Natural killer cell (primary cell): ENCODE measurements at regions not wholly inside any gene's neighbourhood (a gene's known extent, or its start where the extent isn't known, plus 50 kb on each side); places are given as distances from the start of the nearest gene placed in this dataset.

Source experiments
- ATAC-seq, 3 donors: fragments of 150-1000 bp in 2 of 3; fragments of 200-7000 bp in 1 of 3; cut with Tn5 transposase; 1 replicate in 1 of 3; 2 replicates in 2 of 3; pipeline ENCODE4 v1.10.0; 2021; ENCODE audit warnings: mild to moderate bottlenecking in 2 of 3, moderate library complexity in 2 of 3
- DNase-seq, 2 donors: peaks; one replicate each; pipeline versions ENCODE4 v3.0.0 to v3.0.0-alpha.2; 2013 to 2021; ENCODE audit warnings: mixed read lengths in 1 of 2
- H3K27ac ChIP-seq: one replicate; pipeline ENCODE4 v1.5.1; 2013; ENCODE audit warnings: mild to moderate bottlenecking, low read length
- H3K27me3 ChIP-seq: one replicate; pipeline ENCODE4 v1.6.1; 2013; ENCODE audit warnings: low read length; ENCODE audit not compliant: control insufficient read depth, insufficient read depth
- H3K36me3 ChIP-seq: one replicate; pipeline ENCODE4 v1.6.1; 2013; ENCODE audit warnings: low read length; ENCODE audit not compliant: control insufficient read depth, insufficient read depth
- H3K4me1 ChIP-seq: one replicate; pipeline ENCODE4 v1.6.1; 2013; ENCODE audit warnings: low read length; ENCODE audit not compliant: control insufficient read depth, insufficient read depth
- H3K4me3 ChIP-seq: one replicate; pipeline ENCODE4 v1.5.1; 2013; ENCODE audit warnings: low read length
- H3K9me3 ChIP-seq: one replicate; pipeline ENCODE4 v1.6.1; 2013; ENCODE audit warnings: low read length; ENCODE audit not compliant: control insufficient read depth, insufficient read depth
- H3K27ac Mint-ChIP-seq, 2 donors: one replicate each; pipeline ENCODE4 v1.8.0; 2022; ENCODE audit warnings: mild to moderate bottlenecking in 2 of 2, mixed read lengths in 2 of 2, moderate library complexity in 1 of 2
- H3K27me3 Mint-ChIP-seq, 2 donors: one replicate each; pipeline ENCODE4 v1.8.0; 2022; ENCODE audit warnings: low read depth in 2 of 2, mixed read lengths in 2 of 2
- H3K36me3 Mint-ChIP-seq: one replicate; pipeline ENCODE4 v1.8.0; 2022; ENCODE audit warnings: mixed read lengths
- H3K4me1 Mint-ChIP-seq, 2 donors: one replicate each; pipeline ENCODE4 v1.8.0; 2022; ENCODE audit warnings: mixed read lengths in 2 of 2
- H3K4me3 Mint-ChIP-seq: one replicate; pipeline ENCODE4 v1.8.0; 2022; ENCODE audit warnings: mild to moderate bottlenecking, moderate library complexity, mixed read lengths
- H3K9me3 Mint-ChIP-seq, 2 donors: one replicate each; pipeline ENCODE4 v1.8.0; 2022; ENCODE audit warnings: mixed read lengths in 2 of 2
- WGBS: methylation state at CpG from one replicate; pipeline ENCODE4 v1.1.7; 2013; ENCODE audit warnings: missing lambda C conversion rate; ENCODE audit not compliant: insufficient coverage; 5-methylcytosine and 5-hydroxymethylcytosine counted together
- intact Hi-C: fragments of 100-400 bp; cut with micrococcal nuclease; formaldehyde crosslinking; loops from one replicate; pipeline ENCODE4 v1.14.2; 2022
- TF ChIP-seq, protein P1 (sequence below): fragments of 200-600 bp; IDR thresholded peaks from one replicate; pipeline ENCODE4 v1.8.0; 2022; ENCODE audit warnings: antibody characterized with exemption

DNA sequence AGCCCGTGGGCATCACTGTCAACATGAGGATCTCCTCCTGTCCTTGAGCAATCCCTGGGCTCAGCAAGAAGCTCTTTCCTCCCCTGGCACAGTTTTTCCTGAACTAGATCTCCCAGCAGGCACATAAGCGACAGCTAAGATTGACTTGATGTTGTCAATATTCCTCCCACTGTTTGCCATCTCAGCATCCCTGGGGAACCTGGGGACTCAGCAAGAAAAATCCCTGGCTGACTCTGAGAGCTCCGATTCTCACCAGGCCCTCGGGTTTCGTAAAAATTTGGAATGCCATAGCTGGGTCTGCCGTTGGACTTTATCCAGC is 687.2 kb downstream of the MATN1 start:
- Histone ChIP-seq H3K36me3 (no peaks in the 10 kb centered on the region), H3K4me1 (peaks cover 8% of the 10 kb centered on the region), H3K27me3 (no peaks in the 10 kb centered on the region), H3K9me3 (no peaks in the 10 kb centered on the region), H3K4me3 (no peak overlapping the region), H3K27ac (no peak overlapping the region)
- Mint-ChIP-seq H3K36me3 (no peaks in the 10 kb centered on the region), H3K4me3 (no peak overlapping the region), H3K9me3 (peaks cover 2% of the 10 kb centered on the region in 2 donors), H3K27ac (no peak overlapping the region), H3K27me3 (peaks cover 7 to 15% of the 10 kb centered on the region in 2 donors), H3K4me1 (peaks cover 4 to 6% of the 10 kb centered on the region in 2 donors)
- no peak for DNase-seq
- ATAC-seq = no peak
- intact Hi-C loops = no loop called here
- WGBS = 84% methylated on average over 6 of the region's 6 CpGs
- TF ChIP-seq, protein P1, sequence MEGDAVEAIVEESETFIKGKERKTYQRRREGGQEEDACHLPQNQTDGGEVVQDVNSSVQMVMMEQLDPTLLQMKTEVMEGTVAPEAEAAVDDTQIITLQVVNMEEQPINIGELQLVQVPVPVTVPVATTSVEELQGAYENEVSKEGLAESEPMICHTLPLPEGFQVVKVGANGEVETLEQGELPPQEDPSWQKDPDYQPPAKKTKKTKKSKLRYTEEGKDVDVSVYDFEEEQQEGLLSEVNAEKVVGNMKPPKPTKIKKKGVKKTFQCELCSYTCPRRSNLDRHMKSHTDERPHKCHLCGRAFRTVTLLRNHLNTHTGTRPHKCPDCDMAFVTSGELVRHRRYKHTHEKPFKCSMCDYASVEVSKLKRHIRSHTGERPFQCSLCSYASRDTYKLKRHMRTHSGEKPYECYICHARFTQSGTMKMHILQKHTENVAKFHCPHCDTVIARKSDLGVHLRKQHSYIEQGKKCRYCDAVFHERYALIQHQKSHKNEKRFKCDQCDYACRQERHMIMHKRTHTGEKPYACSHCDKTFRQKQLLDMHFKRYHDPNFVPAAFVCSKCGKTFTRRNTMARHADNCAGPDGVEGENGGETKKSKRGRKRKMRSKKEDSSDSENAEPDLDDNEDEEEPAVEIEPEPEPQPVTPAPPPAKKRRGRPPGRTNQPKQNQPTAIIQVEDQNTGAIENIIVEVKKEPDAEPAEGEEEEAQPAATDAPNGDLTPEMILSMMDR = no peak

DNA sequence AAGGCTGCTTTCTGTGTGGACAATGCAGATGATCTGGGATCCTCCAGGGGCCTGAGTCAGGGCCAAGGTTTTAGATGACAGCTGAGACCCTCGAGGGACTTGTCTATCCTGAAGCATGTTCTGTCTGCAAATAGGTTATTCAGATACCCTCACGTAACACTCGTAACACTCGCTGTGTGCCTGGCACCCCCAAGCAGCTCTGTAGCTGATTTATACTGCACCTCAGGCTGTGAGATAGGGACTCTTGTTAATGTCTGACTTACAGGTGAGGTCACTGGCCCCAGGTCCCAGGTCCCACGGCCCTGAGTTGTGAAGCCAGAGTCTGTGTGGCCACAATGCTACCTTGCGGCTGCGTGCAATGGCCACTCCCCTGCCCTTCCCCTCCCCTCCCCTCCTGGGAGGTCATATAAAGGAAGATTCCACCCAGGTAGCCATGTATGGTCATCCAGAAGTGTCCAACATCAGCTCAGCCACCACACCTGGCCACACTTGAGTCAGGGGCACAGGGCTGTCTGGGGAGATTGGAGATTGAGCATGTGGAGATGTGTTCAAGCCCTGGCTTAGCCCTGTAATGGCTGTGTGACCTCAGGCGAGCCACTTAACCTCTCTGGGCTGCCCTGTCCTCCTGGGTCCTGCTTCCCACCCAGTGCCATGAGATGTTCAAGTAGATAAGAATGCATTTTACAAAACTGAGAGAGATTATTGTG is 687.7 kb downstream of the MATN1 start:
- Histone ChIP-seq H3K9me3 (no peaks in the 10 kb centered on the region), H3K36me3 (no peaks in the 10 kb centered on the region), H3K27ac (no peak overlapping the region), H3K27me3 (no peaks in the 10 kb centered on the region), H3K4me1 (peaks cover 3% of the 10 kb centered on the region), H3K4me3 (no peak overlapping the region)
- H3K36me3 Mint-ChIP-seq = no peaks in the 10 kb centered on the region
- peaks cover 9 to 19% of the 10 kb centered on the region in 2 donors for H3K27me3 Mint-ChIP-seq
- peaks cover 2% of the 10 kb centered on the region in 2 donors for H3K9me3 Mint-ChIP-seq
- H3K4me1 Mint-ChIP-seq = peaks cover 0 to under 1% of the 10 kb centered on the region in 2 donors
- no peak overlapping the region for H3K27ac Mint-ChIP-seq
- TF ChIP-seq, protein P1 = no peak
- no peak overlapping the region for H3K4me3 Mint-ChIP-seq
- WGBS = 75% methylated on average over 8 of the region's 8 CpGs
- DNase-seq = no peak
- intact Hi-C loops = no loop called here
- ATAC-seq = no peak

DNA sequence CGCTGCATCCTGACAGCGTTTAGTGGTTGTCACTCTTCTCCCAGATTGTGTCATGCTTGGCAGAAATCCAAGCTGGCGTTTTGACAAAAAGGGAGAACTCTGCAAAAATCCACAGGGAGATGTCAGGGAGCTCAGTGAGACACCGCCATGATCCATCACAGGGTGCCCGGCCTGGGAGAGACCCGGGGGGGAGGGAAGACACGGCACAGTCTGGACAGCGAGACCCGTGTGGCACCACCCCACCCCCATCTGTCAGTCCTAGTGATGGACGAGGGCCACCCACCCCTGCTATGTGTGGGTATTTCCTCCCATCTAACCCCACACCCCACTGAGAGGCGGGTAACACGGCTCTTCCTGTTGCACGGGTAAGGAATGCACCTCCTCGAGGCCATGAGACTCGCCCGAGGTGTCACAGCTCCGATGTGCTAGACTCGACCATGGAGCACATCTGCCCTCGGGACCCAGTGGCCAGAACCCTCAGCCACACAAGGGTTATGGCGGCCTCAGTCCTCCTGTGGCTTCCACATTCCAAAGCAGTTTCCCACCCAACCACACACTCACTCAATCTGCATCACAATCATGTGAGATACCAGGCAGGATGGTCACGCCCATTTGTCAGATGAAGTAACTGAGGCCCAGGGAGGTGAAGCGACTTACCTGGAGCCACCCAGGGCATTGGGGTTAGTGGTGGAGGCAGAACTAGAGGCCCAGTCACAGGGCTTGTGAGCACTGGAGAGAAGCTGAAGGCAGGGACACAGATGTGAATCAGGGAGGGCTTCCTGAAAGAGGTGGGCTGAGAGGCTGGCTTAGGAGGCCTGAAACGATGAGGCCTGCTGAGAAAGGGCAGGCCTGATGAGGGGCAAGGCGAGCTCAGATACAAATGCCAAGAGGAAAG is 688.5 kb downstream of the MATN1 start:
- TF ChIP-seq, protein P1 = no peak
- intact Hi-C loops = no loop called here
- H3K27ac ChIP-seq = no peak overlapping the region
- peaks cover 17 to 24% of the 10 kb centered on the region in 2 donors for H3K27me3 Mint-ChIP-seq
- H3K9me3 Mint-ChIP-seq = peaks cover 2% of the 10 kb centered on the region in 2 donors
- H3K4me1 Mint-ChIP-seq = no peaks in the 10 kb centered on the region
- H3K9me3 ChIP-seq = no peaks in the 10 kb centered on the region
- DNase-seq (no peak), ATAC-seq (no peak)
- 58% methylated on average over 23 of the region's 24 CpGs for WGBS
- H3K4me3 ChIP-seq = no peak overlapping the region
- H3K36me3 Mint-ChIP-seq = no peaks in the 10 kb centered on the region
- H3K27me3 ChIP-seq = no peaks in the 10 kb centered on the region
- no peak overlapping the region for H3K4me3 Mint-ChIP-seq
- H3K4me1 ChIP-seq = no peaks in the 10 kb centered on the region
- no peaks in the 10 kb centered on the region for H3K36me3 ChIP-seq
- no peak overlapping the region for H3K27ac Mint-ChIP-seq
